Astrocyte (in vitro differentiated cells and primary cell): ENCODE measurements at regions not wholly inside any gene's neighbourhood (a gene's known extent, or its start where the extent isn't known, plus 50 kb on each side); places are given as distances from the start of the nearest gene placed in this dataset.

Experiments
- DNase-seq: peaks from one replicate; pipeline ENCODE4 v3.0.0-alpha.2; 2010; ENCODE audit warnings: low read depth
- FAIRE-seq: peaks from 2 replicates; lab custom pipeline; 2011; peaks lifted over from hg19 to GRCh38; lab: Jason Lieb, UNC
- H2AFZ ChIP-seq: 2 replicates; pipeline ENCODE4 v1.6.0; 2012; ENCODE audit warnings: low read depth, low read length, inconsistent platforms
- H3K27ac ChIP-seq: 2 replicates; pipeline ENCODE4 v1.5.1; 2011; ENCODE audit warnings: low read depth, low read length, inconsistent platforms
- H3K27me3 ChIP-seq: 2 replicates; pipeline ENCODE4 v1.6.0; 2011; ENCODE audit warnings: low read length, inconsistent platforms; ENCODE audit not compliant: insufficient read depth
- H3K36me3 ChIP-seq: 2 replicates; pipeline ENCODE4 v1.5.1; 2011; ENCODE audit warnings: low read length, inconsistent platforms; ENCODE audit not compliant: insufficient read depth
- H3K4me1 ChIP-seq: 2 replicates; pipeline ENCODE4 v1.5.1; 2011; ENCODE audit warnings: low read length, inconsistent platforms; ENCODE audit not compliant: insufficient read depth
- H3K4me2 ChIP-seq: 2 replicates; pipeline ENCODE4 v1.6.0; 2012; ENCODE audit warnings: low read length, inconsistent platforms
- H3K4me3 ChIP-seq: 2 replicates; pipeline ENCODE4 v1.5.1; 2011; ENCODE audit warnings: low read depth, mild to moderate bottlenecking, low read length, inconsistent platforms; ENCODE audit not compliant: insufficient read depth
- H3K79me2 ChIP-seq: 2 replicates; pipeline ENCODE4 v1.6.0; 2012; ENCODE audit warnings: mild to moderate bottlenecking, low read length, inconsistent platforms; ENCODE audit not compliant: insufficient read depth
- H3K9ac ChIP-seq: 2 replicates; pipeline ENCODE4 v1.6.0; 2012; ENCODE audit warnings: mild to moderate bottlenecking, low read length, inconsistent platforms
- H3K9me3 ChIP-seq: 2 replicates; pipeline ENCODE4 v1.5.1; 2012; ENCODE audit warnings: low read depth, mild to moderate bottlenecking, low read length, inconsistent platforms; ENCODE audit not compliant: insufficient read depth
- H4K20me1 ChIP-seq: 2 replicates; pipeline ENCODE4 v1.6.0; 2012; ENCODE audit warnings: low read length, inconsistent platforms; ENCODE audit not compliant: insufficient read depth
- H3K27ac Mint-ChIP-seq: one replicate; pipeline ENCODE4 v1.8.0; 2021; ENCODE audit warnings: mild to moderate bottlenecking, mixed read lengths; ENCODE audit not compliant: unreplicated experiment
- H3K27me3 Mint-ChIP-seq: one replicate; pipeline ENCODE4 v1.8.0; 2021; ENCODE audit warnings: low read depth, mixed read lengths; ENCODE audit not compliant: unreplicated experiment
- H3K36me3 Mint-ChIP-seq: one replicate; pipeline ENCODE4 v1.8.0; 2021; ENCODE audit warnings: low read depth, mixed read lengths; ENCODE audit not compliant: unreplicated experiment
- H3K4me1 Mint-ChIP-seq: one replicate; pipeline ENCODE4 v1.8.0; 2021; ENCODE audit warnings: low read depth, mixed read lengths; ENCODE audit not compliant: unreplicated experiment
- H3K4me3 Mint-ChIP-seq: one replicate; pipeline ENCODE4 v1.8.0; 2021; ENCODE audit warnings: mild to moderate bottlenecking, moderate library complexity, mixed read lengths; ENCODE audit not compliant: unreplicated experiment
- H3K9me3 Mint-ChIP-seq: one replicate; pipeline ENCODE4 v1.8.0; 2021; ENCODE audit warnings: mild to moderate bottlenecking, mixed read lengths; ENCODE audit not compliant: unreplicated experiment
- EZH2 ChIP-seq: IDR thresholded peaks from 2 replicates; pipeline ENCODE4 v1.6.1; 2012; ENCODE audit warnings: mild to moderate bottlenecking, low read length, inconsistent platforms; ENCODE audit not compliant: insufficient read depth
- TF ChIP-seq, protein P1 (sequence below): IDR thresholded peaks from 2 replicates; pipeline ENCODE4 v1.5.1; 2011; ENCODE audit warnings: low read depth, mild to moderate bottlenecking, inconsistent platforms, low read length, moderate library complexity; ENCODE audit not compliant: insufficient read depth

DNA sequence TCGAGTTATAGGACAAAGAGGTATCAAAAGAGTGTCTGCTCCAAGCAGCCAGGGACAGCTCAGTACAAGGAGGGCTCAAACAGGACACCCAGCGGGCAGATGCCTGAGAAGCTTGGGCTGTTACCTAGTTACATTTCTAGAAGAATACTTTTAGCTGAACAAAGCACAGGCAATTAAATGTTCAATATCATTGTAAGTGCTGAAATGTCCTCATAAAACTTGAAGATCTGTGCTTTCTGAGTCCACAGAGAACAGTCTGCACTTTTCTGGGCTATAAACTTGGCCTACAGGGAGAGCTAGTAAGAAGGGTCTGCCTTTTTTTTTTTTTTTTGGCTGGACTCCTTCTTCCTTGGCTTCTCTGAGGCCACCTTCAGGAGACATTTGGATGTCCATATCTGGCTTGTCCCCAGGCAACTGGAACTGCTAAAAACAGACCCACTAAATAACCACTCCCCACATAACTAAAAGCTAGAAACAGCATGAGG is 123.2 kb downstream of the SLC16A9 start:
- no peak overlapping the region for H3K27ac ChIP-seq
- H3K79me2 ChIP-seq = no peaks in the 10 kb centered on the region
- H4K20me1 ChIP-seq = no peaks in the 10 kb centered on the region
- no peaks in the 10 kb centered on the region for H3K36me3 Mint-ChIP-seq
- H3K27ac Mint-ChIP-seq = no peak overlapping the region
- H3K27me3 Mint-ChIP-seq = no peaks in the 10 kb centered on the region
- H3K36me3 ChIP-seq = no peaks in the 10 kb centered on the region
- H3K4me1 ChIP-seq = no peaks in the 10 kb centered on the region
- H3K4me3 ChIP-seq = no peak overlapping the region
- TF ChIP-seq, protein P1, sequence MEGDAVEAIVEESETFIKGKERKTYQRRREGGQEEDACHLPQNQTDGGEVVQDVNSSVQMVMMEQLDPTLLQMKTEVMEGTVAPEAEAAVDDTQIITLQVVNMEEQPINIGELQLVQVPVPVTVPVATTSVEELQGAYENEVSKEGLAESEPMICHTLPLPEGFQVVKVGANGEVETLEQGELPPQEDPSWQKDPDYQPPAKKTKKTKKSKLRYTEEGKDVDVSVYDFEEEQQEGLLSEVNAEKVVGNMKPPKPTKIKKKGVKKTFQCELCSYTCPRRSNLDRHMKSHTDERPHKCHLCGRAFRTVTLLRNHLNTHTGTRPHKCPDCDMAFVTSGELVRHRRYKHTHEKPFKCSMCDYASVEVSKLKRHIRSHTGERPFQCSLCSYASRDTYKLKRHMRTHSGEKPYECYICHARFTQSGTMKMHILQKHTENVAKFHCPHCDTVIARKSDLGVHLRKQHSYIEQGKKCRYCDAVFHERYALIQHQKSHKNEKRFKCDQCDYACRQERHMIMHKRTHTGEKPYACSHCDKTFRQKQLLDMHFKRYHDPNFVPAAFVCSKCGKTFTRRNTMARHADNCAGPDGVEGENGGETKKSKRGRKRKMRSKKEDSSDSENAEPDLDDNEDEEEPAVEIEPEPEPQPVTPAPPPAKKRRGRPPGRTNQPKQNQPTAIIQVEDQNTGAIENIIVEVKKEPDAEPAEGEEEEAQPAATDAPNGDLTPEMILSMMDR = no peak
- no peak for TF ChIP-seq EZH2
- no peak overlapping the region for H3K4me3 Mint-ChIP-seq
- no peak overlapping the region for H2AFZ ChIP-seq
- no peak for DNase-seq
- H3K27me3 ChIP-seq = no peaks in the 10 kb centered on the region
- peaks cover 6% of the 10 kb centered on the region for H3K9me3 Mint-ChIP-seq
- no peak overlapping the region for H3K4me2 ChIP-seq
- H3K9ac ChIP-seq = no peak overlapping the region
- no peak for FAIRE-seq
- H3K4me1 Mint-ChIP-seq = peaks cover 8% of the 10 kb centered on the region
- no peaks in the 10 kb centered on the region for H3K9me3 ChIP-seq

DNA sequence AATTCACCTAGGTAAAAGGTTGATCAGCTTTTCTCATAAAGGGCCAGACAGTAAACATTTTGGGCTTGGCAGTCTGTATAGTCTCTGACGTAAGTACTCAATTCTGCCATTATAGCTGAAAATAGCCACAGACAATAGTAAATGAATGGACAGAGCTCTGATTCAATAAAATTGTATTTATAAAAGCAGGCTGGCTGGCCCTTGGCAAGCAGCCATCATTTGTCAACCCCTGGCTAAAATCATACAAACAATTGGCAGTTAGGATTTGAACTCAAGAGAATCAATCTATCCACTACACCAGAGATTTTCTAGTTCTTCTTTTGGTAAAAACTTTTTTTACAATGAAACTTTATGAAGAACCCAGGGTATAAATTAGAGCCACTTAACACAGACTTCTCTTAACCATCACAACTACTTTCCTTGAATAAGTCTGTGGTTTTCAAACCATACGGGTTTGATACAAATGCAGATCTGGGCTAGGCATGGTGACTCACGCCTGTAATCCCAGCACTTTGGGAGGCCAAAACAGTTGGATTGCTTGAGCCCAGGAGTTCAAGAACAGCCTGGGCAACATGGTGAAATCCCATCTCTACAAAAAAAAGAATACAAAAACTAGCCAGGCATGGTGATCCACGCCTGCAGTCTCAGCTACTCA is 124.5 kb downstream of the SLC16A9 start:
- Mint-ChIP-seq H3K36me3 (no peaks in the 10 kb centered on the region), H3K27me3 (no peaks in the 10 kb centered on the region), H3K4me1 (peaks cover 8% of the 10 kb centered on the region), H3K4me3 (no peak overlapping the region), H3K27ac (no peak overlapping the region), H3K9me3 (peaks cover 4% of the 10 kb centered on the region)
- H3K9me3 ChIP-seq = no peaks in the 10 kb centered on the region
- no peaks in the 10 kb centered on the region for H3K27me3 ChIP-seq
- no peaks in the 10 kb centered on the region for H4K20me1 ChIP-seq
- H3K79me2 ChIP-seq = no peaks in the 10 kb centered on the region
- H3K36me3 ChIP-seq = no peaks in the 10 kb centered on the region
- H3K4me1 ChIP-seq = no peaks in the 10 kb centered on the region
- TF ChIP-seq EZH2 = no peak
- TF ChIP-seq, protein P1 = no peak
- no peak overlapping the region for H3K27ac ChIP-seq
- FAIRE-seq (no peak), DNase-seq (peak; percentile 67)
- no peak overlapping the region for H3K4me2 ChIP-seq
- H2AFZ ChIP-seq = no peak overlapping the region
- no peak overlapping the region for H3K9ac ChIP-seq
- H3K4me3 ChIP-seq = no peak overlapping the region

DNA sequence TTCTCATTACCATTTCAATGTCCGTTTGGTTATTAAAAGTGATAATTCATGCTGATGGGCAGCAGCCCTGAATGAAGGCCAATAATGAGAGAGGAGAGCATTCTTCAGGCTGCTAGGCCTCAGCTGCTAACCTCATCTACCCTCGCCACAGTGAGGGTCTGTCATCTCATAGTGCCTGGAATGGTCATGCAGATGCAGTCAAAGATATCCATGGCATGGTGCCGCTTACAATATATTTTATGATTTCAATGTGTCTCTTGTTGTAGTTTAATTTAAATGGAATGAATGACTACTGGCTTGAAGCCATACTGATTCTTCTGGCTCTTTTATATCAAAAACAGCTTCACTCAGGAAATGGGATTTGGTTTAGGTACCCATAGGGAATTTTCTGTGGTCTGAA is 126.9 kb downstream of the SLC16A9 start:
- Histone ChIP-seq H3K36me3 (no peaks in the 10 kb centered on the region), H3K79me2 (no peaks in the 10 kb centered on the region), H2AFZ (no peak overlapping the region), H3K4me1 (no peaks in the 10 kb centered on the region), H3K9me3 (no peaks in the 10 kb centered on the region), H3K27ac (no peak overlapping the region), H3K27me3 (no peaks in the 10 kb centered on the region), H3K9ac (no peak overlapping the region), H4K20me1 (no peaks in the 10 kb centered on the region), H3K4me3 (no peak overlapping the region), H3K4me2 (no peak overlapping the region)
- Mint-ChIP-seq H3K9me3 (peaks cover 2% of the 10 kb centered on the region), H3K27ac (no peak overlapping the region), H3K27me3 (no peaks in the 10 kb centered on the region), H3K4me3 (no peak overlapping the region), H3K4me1 (peaks cover 17% of the 10 kb centered on the region), H3K36me3 (no peaks in the 10 kb centered on the region)
- DNase-seq (no peak), FAIRE-seq (no peak)
- TF ChIP-seq EZH2 = no peak
- TF ChIP-seq, protein P1 = no peak
